GM19239 (cell line): ENCODE measurements at regions not wholly inside any gene's neighbourhood (a gene's known extent, or its start where the extent isn't known, plus 50 kb on each side); places are given as distances from the start of the nearest gene placed in this dataset.
"Not testable (repeated sequence)": the region's sequence is repeated elsewhere in the genome, so short reads cannot be mapped to it uniquely, and the experiment has no call there.

Experiments used
- DNase-seq: peaks from one replicate; pipeline ENCODE4 v3.0.0; 2011; ENCODE audit warnings: low spot score; ENCODE audit not compliant: insufficient read length
- FAIRE-seq: peaks from 2 replicates; lab custom pipeline; 2011; peaks lifted over from hg19 to GRCh38; lab: Jason Lieb, UNC

GRCh38 chr1:78203410-78203982, 157.7 kb downstream of the GIPC2 start:
- not testable (repeated sequence) for FAIRE-seq, DNase-seq

- no peak for DNase-seq
- FAIRE-seq = no peak
These were observed 164.4 kb downstream of the GIPC2 start for GRCh38 chr1:78210175-78210574.

- DNase-seq (no peak), FAIRE-seq (no peak)
These were observed 165.8 kb downstream of the GIPC2 start for GRCh38 chr1:78211483-78212092.

- DNase-seq (no peak), FAIRE-seq (no peak)
These were observed 168.6 kb downstream of the GIPC2 start for GRCh38 chr1:78214334-78214733.

GRCh38 chr1:78222225-78222959, 176.6 kb downstream of the GIPC2 start:
- FAIRE-seq (no peak), DNase-seq (no peak)

GRCh38 chr1:78222960-78223358, 177.2 kb downstream of the GIPC2 start:
- no peak for DNase-seq
- FAIRE-seq = no peak

GRCh38 chr1:78223417-78224215, 177.8 kb downstream of the GIPC2 start:
- DNase-seq (no peak), FAIRE-seq (no peak)

GRCh38 chr1:78224246-78224785, 178.6 kb downstream of the GIPC2 start:
- FAIRE-seq = no peak
- DNase-seq = no peak

- DNase-seq (no peak), FAIRE-seq (no peak)
These were observed 179.2 kb downstream of the GIPC2 start for GRCh38 chr1:78224861-78225552.

GRCh38 chr1:78226784-78227183, 181.0 kb downstream of the GIPC2 start:
- no peak for FAIRE-seq

GRCh38 chr1:78227705-78228635, 182.2 kb downstream of the GIPC2 start:
- DNase-seq (no peak), FAIRE-seq (no peak)

More at GRCh38 chr1:78226784-78227183, 181.0 kb downstream of the GIPC2 start:
- DNase-seq = no peak

GRCh38 chr1:78229344-78229743, 183.6 kb downstream of the GIPC2 start:
- DNase-seq (no peak), FAIRE-seq (no peak)

GRCh38 chr1:78231477-78231876, 185.7 kb downstream of the GIPC2 start:
- FAIRE-seq (no peak), DNase-seq (no peak)

- FAIRE-seq (no peak), DNase-seq (no peak)
These were observed 186.1 kb downstream of the GIPC2 start for GRCh38 chr1:78231894-78232293.

GRCh38 chr1:78232630-78233029, 186.9 kb downstream of the GIPC2 start:
- no peak for DNase-seq
- no peak for FAIRE-seq

- FAIRE-seq (no peak), DNase-seq (no peak)
These were observed 188.7 kb downstream of the GIPC2 start for GRCh38 chr1:78234496-78234895.

GRCh38 chr1:78236716-78237115, 190.9 kb downstream of the GIPC2 start:
- DNase-seq (no peak), FAIRE-seq (no peak)

GRCh38 chr1:78237364-78237916, 191.7 kb downstream of the GIPC2 start:
- DNase-seq = no peak

GRCh38 chr1:78240191-78240590, 194.4 kb downstream of the GIPC2 start:
- FAIRE-seq (no peak), DNase-seq (no peak)

More at GRCh38 chr1:78237364-78237916, 191.7 kb downstream of the GIPC2 start:
- no peak for FAIRE-seq
